Erythroblast (primary cell): ENCODE measurements at regions not wholly inside any gene's neighbourhood (a gene's known extent, or its start where the extent isn't known, plus 50 kb on each side); places are given as distances from the start of the nearest gene placed in this dataset.
"Not testable (repeated sequence)": the region's sequence is repeated elsewhere in the genome, so short reads cannot be mapped to it uniquely, and the experiment has no call there.

Source experiments
- DNase-seq, 2 experiments: peaks; one replicate each; lab custom pipeline; 2025; lab: John Stamatoyannopoulos, UW
- GATA1 ChIP-seq: IDR thresholded peaks from 2 replicates; pipeline ENCODE4 v1.6.1; 2011; ENCODE audit warnings: low read depth, mild to moderate bottlenecking, control low read depth, low read length, moderate library complexity
- POLR2A ChIP-seq: IDR thresholded peaks from 2 replicates; pipeline ENCODE4 v1.6.1; 2011; ENCODE audit warnings: mild to moderate bottlenecking, low read length

- no peak for TF ChIP-seq POLR2A
- no peak for TF ChIP-seq GATA1
- no peak for DNase-seq
Observed at GRCh38 chr6:134624781-134625180, 306.9 kb upstream of the SGK1 start.

GRCh38 chr6:134623401-134623800, 305.5 kb upstream of the SGK1 start:
- no peak for DNase-seq
- TF ChIP-seq POLR2A (no peak), GATA1 (no peak)

- no peak for DNase-seq
- TF ChIP-seq POLR2A = no peak
- no peak for TF ChIP-seq GATA1
Observed at GRCh38 chr6:134622382-134623173, 304.7 kb upstream of the SGK1 start.

- TF ChIP-seq GATA1 (no peak), POLR2A (no peak)
- DNase-seq = no peak
Observed at GRCh38 chr6:134621858-134622257, 303.9 kb upstream of the SGK1 start.

- TF ChIP-seq GATA1 (no peak), POLR2A (no peak)
- no peak for DNase-seq
Observed at GRCh38 chr6:134619789-134620188, 301.9 kb upstream of the SGK1 start.

- no peak for DNase-seq
- TF ChIP-seq POLR2A = no peak
- no peak for TF ChIP-seq GATA1
Observed at GRCh38 chr6:134619077-134619476, 301.2 kb upstream of the SGK1 start.

GRCh38 chr6:134614606-134615485, 296.9 kb upstream of the SGK1 start:
- no peak for DNase-seq
- TF ChIP-seq GATA1 (no peak), POLR2A (no peak)

GRCh38 chr6:134612128-134612527, 294.2 kb upstream of the SGK1 start:
- not testable (repeated sequence) for DNase-seq

GRCh38 chr6:134610411-134610810, 292.5 kb upstream of the SGK1 start:
- no peak for TF ChIP-seq POLR2A
- DNase-seq = peak in 1 of 2 experiments; percentile 7

- DNase-seq = no peak
- TF ChIP-seq POLR2A = no peak
- TF ChIP-seq GATA1 = no peak
Observed at GRCh38 chr6:134609716-134610261, 291.9 kb upstream of the SGK1 start.

GRCh38 chr6:134607411-134607810, 289.5 kb upstream of the SGK1 start:
- TF ChIP-seq POLR2A (no peak), GATA1 (no peak)

GRCh38 chr6:134605034-134605433, 287.1 kb upstream of the SGK1 start:
- TF ChIP-seq POLR2A = no peak
- TF ChIP-seq GATA1 = no peak
- peak in 1 of 2 experiments; percentile 3 for DNase-seq

More at GRCh38 chr6:134607411-134607810, 289.5 kb upstream of the SGK1 start:
- DNase-seq = no peak

- TF ChIP-seq POLR2A (no peak), GATA1 (no peak)
- DNase-seq = no peak
Observed at GRCh38 chr6:134604014-134604676, 286.2 kb upstream of the SGK1 start.

- TF ChIP-seq POLR2A (no peak), GATA1 (no peak)
- no peak for DNase-seq
Observed at GRCh38 chr6:134603561-134603960, 285.6 kb upstream of the SGK1 start.
